ENCODE measurements at regions not wholly inside any gene's neighbourhood (a gene's known extent, or its start where the extent isn't known, plus 50 kb on each side); places are given as distances from the start of the nearest gene placed in this dataset.

- H3K9me3 Mint-ChIP-seq = peaks cover 6 to 7% of the 10 kb centered on the region in 2 donors
- H3K4me1 Mint-ChIP-seq (ENCODE audit: low read depth) = no peaks in the 10 kb centered on the region
- no peaks in the 10 kb centered on the region for H3K27me3 Mint-ChIP-seq (ENCODE audit: low read depth)
- no peak overlapping the region for H3K4me3 Mint-ChIP-seq
- no peaks in the 10 kb centered on the region for H3K36me3 Mint-ChIP-seq (ENCODE audit: insufficient read depth in 2 of 2)
- H3K27ac Mint-ChIP-seq = no peak overlapping the region
- ATAC-seq (replicated peaks in 1 of 2) = no peak
- DNase-seq = no peak
These were observed 236.0 kb upstream of the FBXL7 start for GRCh38 chr5:15263942-15264341.

DNA sequence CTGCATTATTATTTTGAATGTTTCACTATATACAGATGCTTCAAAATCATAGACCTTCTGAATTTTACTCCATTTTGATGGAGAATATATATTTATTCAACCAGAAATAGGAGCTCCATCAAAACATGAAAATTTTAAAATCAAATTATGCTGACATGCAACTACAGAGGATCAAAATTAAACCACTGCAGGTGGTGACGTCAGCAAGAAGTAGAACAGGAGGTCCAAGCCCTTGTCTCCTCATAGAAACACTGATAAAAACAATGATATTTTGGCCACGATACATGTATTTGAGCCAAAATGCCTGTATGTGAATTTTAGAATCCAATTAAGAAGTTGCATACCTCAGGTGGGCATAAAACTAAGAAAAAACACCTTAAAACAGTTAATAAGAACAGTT is 236.6 kb upstream of the FBXL7 start:
- Mint-ChIP-seq H3K4me1 (ENCODE audit: low read depth) (no peaks in the 10 kb centered on the region), H3K36me3 (ENCODE audit: insufficient read depth in 2 of 2) (no peaks in the 10 kb centered on the region), H3K9me3 (peaks cover under 1 to 2% of the 10 kb centered on the region in 2 donors), H3K27ac (no peak overlapping the region), H3K4me3 (no peak overlapping the region), H3K27me3 (ENCODE audit: low read depth) (no peaks in the 10 kb centered on the region)
- ATAC-seq (replicated peaks in 1 of 2) (no peak), DNase-seq (no peak)

DNA sequence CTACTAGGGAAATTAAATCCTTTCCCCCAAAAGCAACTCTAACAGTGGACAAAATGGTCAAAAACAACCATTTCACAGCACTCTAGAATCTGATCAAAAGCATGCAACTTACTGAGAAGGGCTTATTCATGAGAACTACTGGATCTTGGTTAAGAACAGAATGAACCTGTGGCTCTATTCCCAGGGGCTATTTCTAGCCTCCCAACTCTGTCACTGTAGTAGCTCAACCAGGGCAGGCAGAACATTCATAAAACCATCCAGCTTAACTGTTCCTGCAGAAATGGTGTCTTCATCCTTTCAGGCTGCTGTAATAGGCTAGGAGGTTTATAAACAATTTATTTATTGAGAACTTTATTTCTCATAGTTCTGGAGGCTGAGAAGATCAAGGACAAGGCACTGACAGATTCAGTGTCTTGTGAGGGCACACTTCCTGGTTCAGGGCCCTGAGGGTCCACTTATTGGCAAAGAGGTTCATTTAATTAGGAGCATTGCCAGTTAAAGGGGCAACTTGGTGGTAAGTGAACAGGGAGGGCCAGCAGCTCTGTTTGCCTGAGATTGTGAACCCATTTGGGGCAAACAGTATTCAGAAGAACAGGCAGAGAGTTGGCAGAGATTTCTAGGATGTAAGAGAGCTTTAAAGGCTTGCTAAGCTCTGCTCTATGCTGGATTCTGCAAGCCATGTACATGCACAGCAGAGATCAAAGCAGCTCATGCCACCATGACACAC is 238.5 kb upstream of the FBXL7 start:
- DNase-seq = no peak
- Mint-ChIP-seq H3K9me3 (peaks cover 0 to 5% of the 10 kb centered on the region in 2 donors), H3K4me3 (no peak overlapping the region), H3K4me1 (ENCODE audit: low read depth) (no peaks in the 10 kb centered on the region), H3K27ac (no peak overlapping the region), H3K27me3 (ENCODE audit: low read depth) (no peaks in the 10 kb centered on the region), H3K36me3 (ENCODE audit: insufficient read depth in 2 of 2) (no peaks in the 10 kb centered on the region)
- ATAC-seq (replicated peaks in 1 of 2) = no peak

DNA sequence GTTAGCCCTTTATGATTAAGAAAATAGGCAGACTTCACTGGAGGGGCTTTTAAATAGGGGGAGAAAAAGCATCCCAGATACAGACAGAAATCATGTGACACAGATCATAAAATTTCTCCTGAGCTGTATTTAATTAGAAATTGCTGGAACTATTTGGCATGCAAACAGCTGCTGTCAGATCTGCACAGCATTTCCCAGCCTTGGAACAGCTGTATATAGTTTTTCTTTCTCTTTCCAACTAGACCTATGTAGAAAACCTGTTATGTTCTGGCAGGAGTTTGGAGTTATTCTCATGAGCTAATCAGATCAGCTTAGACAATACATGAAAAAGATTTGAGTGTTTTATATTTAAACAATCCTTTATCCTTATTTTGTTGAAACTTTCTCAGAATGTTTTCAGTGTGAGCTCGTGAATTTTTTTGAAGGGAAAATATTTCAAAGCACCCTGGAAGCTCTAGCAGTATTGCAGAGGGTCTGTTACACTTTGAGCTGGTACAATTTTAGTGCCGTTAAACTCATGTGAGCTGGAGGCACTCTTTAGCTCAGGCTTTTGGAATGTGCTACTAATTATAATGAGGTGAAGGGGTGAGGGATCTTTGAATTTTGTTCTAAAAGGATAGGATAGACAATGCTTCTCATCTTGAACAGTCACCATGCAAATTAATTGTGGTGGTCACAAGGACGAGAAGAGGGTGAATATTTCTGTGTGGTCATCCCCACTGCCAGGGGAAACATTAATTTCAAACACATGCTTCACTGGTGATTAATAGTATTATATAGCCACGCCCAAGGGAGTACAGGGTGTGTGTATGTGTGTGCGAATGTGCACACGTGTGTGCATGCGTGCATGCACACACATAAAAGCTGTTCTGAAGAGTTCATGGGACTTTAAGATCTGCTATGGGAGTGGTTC is 239.4 kb upstream of the FBXL7 start:
- no peak overlapping the region for H3K4me3 Mint-ChIP-seq
- peaks cover 0 to 5% of the 10 kb centered on the region in 2 donors for H3K9me3 Mint-ChIP-seq
- H3K4me1 Mint-ChIP-seq (ENCODE audit: low read depth) = no peaks in the 10 kb centered on the region
- no peak for DNase-seq
- ATAC-seq (replicated peaks in 1 of 2) = no peak
- no peak overlapping the region for H3K27ac Mint-ChIP-seq
- no peaks in the 10 kb centered on the region for H3K36me3 Mint-ChIP-seq (ENCODE audit: insufficient read depth in 2 of 2)
- no peaks in the 10 kb centered on the region for H3K27me3 Mint-ChIP-seq (ENCODE audit: low read depth)

- no peaks in the 10 kb centered on the region for H3K27me3 Mint-ChIP-seq (ENCODE audit: low read depth)
- peaks cover 0 to 3% of the 10 kb centered on the region in 2 donors for H3K9me3 Mint-ChIP-seq
- H3K27ac Mint-ChIP-seq = no peak overlapping the region
- ATAC-seq (replicated peaks in 1 of 2) (no peak), DNase-seq (no peak)
- H3K4me1 Mint-ChIP-seq (ENCODE audit: low read depth) = no peaks in the 10 kb centered on the region
- H3K36me3 Mint-ChIP-seq (ENCODE audit: insufficient read depth in 2 of 2) = no peaks in the 10 kb centered on the region
- no peak overlapping the region for H3K4me3 Mint-ChIP-seq
These were observed 243.5 kb upstream of the FBXL7 start for GRCh38 chr5:15256485-15256884.

- Mint-ChIP-seq H3K36me3 (ENCODE audit: insufficient read depth in 2 of 2) (no peaks in the 10 kb centered on the region), H3K4me3 (no peak overlapping the region), H3K9me3 (peaks cover 0 to 3% of the 10 kb centered on the region in 2 donors), H3K27me3 (ENCODE audit: low read depth) (no peaks in the 10 kb centered on the region), H3K27ac (no peak overlapping the region), H3K4me1 (ENCODE audit: low read depth) (no peaks in the 10 kb centered on the region)
- no peak for ATAC-seq (replicated peaks in 1 of 2)
- DNase-seq = no peak
These were observed 244.4 kb upstream of the FBXL7 start for GRCh38 chr5:15255576-15255975.

DNA sequence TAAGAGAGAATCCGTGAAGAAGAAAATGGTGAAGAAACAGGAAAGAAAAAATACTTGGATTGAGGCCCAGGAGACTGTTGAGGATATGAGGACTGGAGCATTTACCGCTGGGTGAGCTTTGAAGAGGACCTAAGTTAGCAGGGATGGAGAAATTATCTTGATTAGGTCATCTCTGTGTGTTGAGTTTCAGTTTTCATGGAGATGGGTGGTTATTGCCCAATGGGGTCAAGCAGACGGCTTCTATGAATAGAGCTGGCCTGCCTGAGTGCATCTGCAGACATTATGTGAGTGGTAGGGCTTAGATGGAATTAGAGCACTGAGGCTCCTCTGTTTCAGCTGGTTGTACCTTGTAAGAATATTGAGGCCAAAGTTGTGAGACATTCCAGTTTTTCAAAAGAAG is 245.4 kb upstream of the FBXL7 start:
- H3K36me3 Mint-ChIP-seq (ENCODE audit: insufficient read depth in 2 of 2) = no peaks in the 10 kb centered on the region
- H3K27ac Mint-ChIP-seq = no peak overlapping the region
- ATAC-seq (replicated peaks in 1 of 2) = no peak
- no peaks in the 10 kb centered on the region for H3K27me3 Mint-ChIP-seq (ENCODE audit: low read depth)
- no peak for DNase-seq
- peaks cover 0 to 3% of the 10 kb centered on the region in 2 donors for H3K9me3 Mint-ChIP-seq
- no peak overlapping the region for H3K4me3 Mint-ChIP-seq
- no peaks in the 10 kb centered on the region for H3K4me1 Mint-ChIP-seq (ENCODE audit: low read depth)

DNA sequence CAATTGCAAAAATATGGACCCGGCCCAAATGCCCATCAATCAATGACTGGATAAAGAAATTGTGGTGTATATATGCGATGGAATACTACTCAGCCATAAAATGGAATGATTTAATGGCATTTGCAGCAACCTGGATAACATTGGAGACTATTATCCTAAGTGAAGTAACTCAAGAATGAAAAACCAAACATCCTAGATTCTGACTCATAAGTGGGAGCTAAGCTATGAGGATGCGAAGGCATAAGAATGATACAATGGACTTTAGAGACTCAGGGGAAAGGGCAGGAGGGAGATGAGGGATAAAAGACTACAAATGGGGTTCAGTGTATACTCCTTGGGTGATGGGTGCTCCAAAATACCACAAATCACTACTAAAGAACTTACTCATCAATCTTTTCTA is 247.6 kb upstream of the FBXL7 start:
- ATAC-seq (replicated peaks in 1 of 2) (no peak), DNase-seq (no peak)
- Mint-ChIP-seq H3K4me3 (no peak overlapping the region), H3K4me1 (ENCODE audit: low read depth) (no peaks in the 10 kb centered on the region), H3K9me3 (peaks cover 2 to 5% of the 10 kb centered on the region in 2 donors), H3K36me3 (ENCODE audit: insufficient read depth in 2 of 2) (no peaks in the 10 kb centered on the region), H3K27me3 (ENCODE audit: low read depth) (no peaks in the 10 kb centered on the region), H3K27ac (no peak overlapping the region)

DNA sequence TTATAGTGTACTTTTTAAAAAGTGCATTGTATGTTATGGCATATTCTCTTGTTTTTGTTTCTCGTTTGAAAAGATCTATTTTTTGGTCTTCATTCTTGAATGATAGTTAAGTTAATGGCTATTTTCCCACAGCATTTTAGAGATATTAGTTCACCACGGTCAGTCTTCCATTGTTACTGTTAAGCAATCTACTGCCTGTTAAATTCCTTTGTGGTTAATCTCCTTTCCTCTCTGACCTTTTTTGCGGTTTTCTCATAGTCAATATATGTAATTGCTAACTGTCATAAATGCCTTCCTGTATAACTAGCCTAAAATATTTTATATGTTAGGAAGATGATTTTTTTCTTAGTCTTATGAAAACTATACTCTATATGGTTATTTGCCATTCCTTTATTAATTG is 250.8 kb upstream of the FBXL7 start:
- Mint-ChIP-seq H3K4me3 (no peak overlapping the region), H3K27me3 (ENCODE audit: low read depth) (no peaks in the 10 kb centered on the region), H3K9me3 (peaks cover 9 to 13% of the 10 kb centered on the region in 2 donors), H3K36me3 (ENCODE audit: insufficient read depth in 2 of 2) (peaks cover 0 to 1% of the 10 kb centered on the region in 2 donors), H3K4me1 (ENCODE audit: low read depth) (no peaks in the 10 kb centered on the region), H3K27ac (no peak overlapping the region)
- no peak for ATAC-seq (replicated peaks in 1 of 2)
- no peak for DNase-seq

- Mint-ChIP-seq H3K9me3 (peaks cover 9 to 13% of the 10 kb centered on the region in 2 donors), H3K4me3 (no peak overlapping the region), H3K4me1 (ENCODE audit: low read depth) (no peaks in the 10 kb centered on the region), H3K27ac (no peak overlapping the region), H3K27me3 (ENCODE audit: low read depth) (no peaks in the 10 kb centered on the region), H3K36me3 (ENCODE audit: insufficient read depth in 2 of 2) (peaks cover 0 to 1% of the 10 kb centered on the region in 2 donors)
- ATAC-seq (replicated peaks in 1 of 2) = no peak
- DNase-seq = no peak
These were observed 251.2 kb upstream of the FBXL7 start for GRCh38 chr5:15248731-15249130.

GRCh38 chr5:15245913-15246312 is 254.1 kb upstream of the FBXL7 start:
- H3K9me3 Mint-ChIP-seq = peaks cover 10 to 17% of the 10 kb centered on the region in 2 donors
- H3K27ac Mint-ChIP-seq = no peak overlapping the region
- H3K4me1 Mint-ChIP-seq (ENCODE audit: low read depth) = no peaks in the 10 kb centered on the region
- H3K4me3 Mint-ChIP-seq = no peak overlapping the region
- DNase-seq (no peak), ATAC-seq (replicated peaks in 1 of 2) (no peak)
- H3K36me3 Mint-ChIP-seq (ENCODE audit: insufficient read depth in 2 of 2) = peaks cover 0 to 1% of the 10 kb centered on the region in 2 donors
- H3K27me3 Mint-ChIP-seq (ENCODE audit: low read depth) = no peaks in the 10 kb centered on the region

DNA sequence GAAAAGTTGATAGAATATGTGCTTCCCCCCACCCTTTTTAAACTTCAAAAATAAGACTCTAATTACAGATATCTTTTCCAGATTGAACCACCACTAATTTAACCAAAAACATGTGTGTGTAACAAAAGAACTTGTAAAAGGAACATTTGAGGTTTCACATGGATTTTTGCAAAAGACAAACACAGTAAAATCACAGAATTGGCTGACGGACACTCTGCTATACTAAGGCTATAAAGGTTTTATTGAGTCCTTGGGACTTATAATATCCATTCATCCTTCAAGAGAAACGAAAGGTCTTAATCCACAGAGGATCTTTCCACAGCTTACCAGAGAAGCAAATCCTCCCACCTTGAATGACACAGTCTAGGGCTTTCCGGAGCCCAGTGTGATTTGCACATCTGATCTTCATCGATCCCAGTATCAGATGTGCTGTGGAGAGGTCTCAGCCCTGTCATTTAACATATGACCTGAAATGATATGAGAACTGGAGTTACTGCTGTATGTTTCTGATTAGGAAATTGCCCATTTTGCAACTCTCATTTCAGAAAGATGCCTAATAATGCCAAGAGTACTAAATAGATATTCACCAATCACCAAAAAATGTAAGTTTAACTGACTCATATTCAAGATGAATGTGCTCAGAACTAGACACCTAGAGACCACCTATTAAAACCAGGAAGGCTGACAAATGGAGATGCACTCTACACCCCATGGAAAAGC is 256.5 kb upstream of the FBXL7 start:
- Mint-ChIP-seq H3K4me1 (ENCODE audit: low read depth) (no peaks in the 10 kb centered on the region), H3K36me3 (ENCODE audit: insufficient read depth in 2 of 2) (peaks cover 1 to 5% of the 10 kb centered on the region in 2 donors), H3K27ac (no peak overlapping the region), H3K27me3 (ENCODE audit: low read depth) (no peaks in the 10 kb centered on the region), H3K9me3 (peaks cover 13 to 22% of the 10 kb centered on the region in 2 donors), H3K4me3 (no peak overlapping the region)
- DNase-seq = no peak
- ATAC-seq (replicated peaks in 1 of 2) = no peak

DNA sequence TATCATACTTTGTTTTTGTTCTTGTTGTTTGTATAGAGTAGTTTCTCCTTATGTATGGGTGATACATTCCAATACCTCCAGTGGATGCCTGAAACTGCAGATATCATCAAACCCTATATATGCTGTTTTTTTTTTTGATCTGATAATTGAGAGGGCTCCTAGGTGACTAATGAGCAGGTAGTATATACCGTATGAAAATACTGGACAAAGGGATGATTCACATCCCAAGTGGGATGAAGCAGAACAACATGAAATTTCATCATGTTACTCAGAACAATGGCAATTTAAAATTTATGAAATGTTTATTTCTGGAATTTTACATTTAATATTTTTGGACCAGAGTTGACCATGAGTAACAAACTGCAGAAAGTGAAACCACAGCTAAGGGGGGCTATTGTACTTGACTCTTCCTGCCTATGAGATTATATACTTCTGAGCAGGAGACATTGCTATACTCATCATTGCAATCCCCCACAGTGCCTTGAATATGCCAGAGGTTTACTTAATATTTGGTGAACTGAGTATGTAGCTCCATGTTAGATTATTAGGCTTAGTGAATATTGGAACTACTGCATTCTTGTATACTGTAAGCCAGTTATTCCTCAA is 258.7 kb upstream of the FBXL7 start:
- Mint-ChIP-seq H3K9me3 (peaks cover 18 to 25% of the 10 kb centered on the region in 2 donors), H3K27ac (no peak overlapping the region)
- no peak for ATAC-seq (replicated peaks in 1 of 2)

More for the DNA sequence above, 258.7 kb upstream of the FBXL7 start:
- Mint-ChIP-seq H3K27me3 (ENCODE audit: low read depth) (no peaks in the 10 kb centered on the region), H3K4me3 (no peak overlapping the region), H3K4me1 (ENCODE audit: low read depth) (no peaks in the 10 kb centered on the region), H3K36me3 (ENCODE audit: insufficient read depth in 2 of 2) (peaks cover 1 to 5% of the 10 kb centered on the region in 2 donors)
- no peak for DNase-seq

All from activated T-cell treated with anti-CD3 and anti-CD28 coated beads, Interleukin-2, amount 50 U/mL, for 72 hours (primary cell).